Mesenchymal stem cell (in vitro differentiated cells and primary cell): ENCODE measurements at regions not wholly inside any gene's neighbourhood (a gene's known extent, or its start where the extent isn't known, plus 50 kb on each side); places are given as distances from the start of the nearest gene placed in this dataset.
A peak's percentile ranks its signal among the peaks of the same experiment; 100 is the strongest.

Source experiments
- DNase-seq: peaks from one replicate; pipeline ENCODE4 v3.0.0-alpha.2; 2013
- H2AFZ ChIP-seq: one replicate; pipeline ENCODE4 v1.6.1; 2013; ENCODE audit warnings: low read depth, mild to moderate bottlenecking, control low read depth, inconsistent platforms, low read length, moderate library complexity
- H2AK5ac ChIP-seq: 2 replicates; pipeline ENCODE4 v1.6.1; 2013; ENCODE audit warnings: low read length, moderate library complexity, mild to moderate bottlenecking, inconsistent platforms; ENCODE audit not compliant: severe bottlenecking
- H2BK120ac ChIP-seq: one replicate; pipeline ENCODE4 v1.6.1; 2013; ENCODE audit warnings: low read depth, mild to moderate bottlenecking, inconsistent platforms, low read length, moderate library complexity
- H2BK12ac ChIP-seq, 2 experiments: one replicate each; pipeline ENCODE4 v1.6.1; 2013; ENCODE audit warnings: inconsistent platforms in 2 of 2, low read length in 2 of 2, mild to moderate bottlenecking in 2 of 2, moderate library complexity in 2 of 2, control low read depth in 1 of 2
- H2BK15ac ChIP-seq: one replicate; pipeline ENCODE4 v1.6.1; 2013; ENCODE audit warnings: mild to moderate bottlenecking, low read depth, inconsistent platforms; ENCODE audit not compliant: poor library complexity, severe bottlenecking
- H2BK5ac ChIP-seq: 2 replicates; pipeline ENCODE4 v1.6.1; 2013; ENCODE audit warnings: low read depth, mild to moderate bottlenecking, low read length, control low read depth, inconsistent platforms; ENCODE audit not compliant: poor library complexity, severe bottlenecking
- H3K14ac ChIP-seq, 2 experiments: one replicate each; pipeline ENCODE4 v1.6.1; 2013; ENCODE audit warnings: inconsistent platforms in 2 of 2, low read length in 2 of 2, control low read depth in 1 of 2, mild to moderate bottlenecking in 1 of 2, moderate library complexity in 1 of 2
- H3K18ac ChIP-seq, 2 experiments: one replicate each; pipeline ENCODE4 v1.6.1; 2013; ENCODE audit warnings: inconsistent platforms in 2 of 2, low read length in 2 of 2, control low read depth in 1 of 2, low read depth in 1 of 2, mild to moderate bottlenecking in 1 of 2
- H3K23ac ChIP-seq, 2 experiments: one replicate each; pipeline ENCODE4 v1.6.1; 2013; ENCODE audit warnings: inconsistent platforms in 2 of 2, low read length in 2 of 2, mild to moderate bottlenecking in 2 of 2, moderate library complexity in 2 of 2, control low read depth in 1 of 2
- H3K27ac ChIP-seq: 2 replicates; pipeline ENCODE4 v1.5.1; 2013; ENCODE audit warnings: mild to moderate bottlenecking, moderate library complexity, low read length, control low read depth, inconsistent platforms; ENCODE audit not compliant: poor library complexity, severe bottlenecking
- H3K27me3 ChIP-seq, 2 experiments: 2 replicates each; pipeline versions ENCODE4 v1.6.1 to v1.7.0; 2013; ENCODE audit warnings: low read length in 2 of 2, mild to moderate bottlenecking in 2 of 2, moderate library complexity in 2 of 2, control low read depth in 1 of 2, inconsistent platforms in 1 of 2; ENCODE audit not compliant: control insufficient read depth in 1 of 2, insufficient read depth in 1 of 2
- H3K36me3 ChIP-seq, 2 experiments: 2 replicates each; pipeline versions ENCODE4 v1.6.1 to v1.7.0; 2013; ENCODE audit warnings: low read length in 2 of 2, control low read depth in 1 of 2, inconsistent platforms in 1 of 2, low read depth in 1 of 2, mild to moderate bottlenecking in 1 of 2; ENCODE audit not compliant: insufficient read depth in 2 of 2, control insufficient read depth in 1 of 2
- H3K4ac ChIP-seq, 2 experiments: one replicate each; pipeline ENCODE4 v1.6.1; 2013; ENCODE audit warnings: inconsistent platforms in 2 of 2, low read length in 2 of 2, mild to moderate bottlenecking in 2 of 2, moderate library complexity in 2 of 2, control low read depth in 1 of 2, low read depth in 1 of 2
- H3K4me1 ChIP-seq: 2 replicates; pipeline ENCODE4 v1.6.1; 2013; ENCODE audit warnings: low read depth, low read length, control low read depth; ENCODE audit not compliant: control insufficient read depth, insufficient read depth
- H3K4me2 ChIP-seq: 2 replicates; pipeline ENCODE4 v1.6.1; 2013; ENCODE audit warnings: low read length, mild to moderate bottlenecking, inconsistent platforms; ENCODE audit not compliant: poor library complexity, severe bottlenecking
- H3K4me3 ChIP-seq, 2 experiments: 2 replicates each; pipeline versions ENCODE4 v1.5.1 to v1.7.0; 2013; ENCODE audit warnings: low read length in 2 of 2, mild to moderate bottlenecking in 2 of 2, control low read depth in 1 of 2, low read depth in 1 of 2; ENCODE audit not compliant: insufficient read depth in 1 of 2
- H3K79me1 ChIP-seq: replicated peaks from 2 replicates; pipeline ENCODE4 v1.6.1; 2013; ENCODE audit warnings: mild to moderate bottlenecking, control low read depth, low read length, inconsistent platforms; ENCODE audit not compliant: poor library complexity, severe bottlenecking
- H3K9ac ChIP-seq: 2 replicates; pipeline ENCODE4 v1.7.0; 2013; ENCODE audit warnings: mild to moderate bottlenecking, low read length, moderate library complexity
- H3K9me3 ChIP-seq: 2 replicates; pipeline ENCODE4 v1.7.0; 2013; ENCODE audit warnings: mild to moderate bottlenecking, low read length; ENCODE audit not compliant: control insufficient read depth
- H4K8ac ChIP-seq: one replicate; pipeline ENCODE4 v1.6.1; 2013; ENCODE audit warnings: inconsistent platforms, mild to moderate bottlenecking, low read length, moderate library complexity
- H4K91ac ChIP-seq: one replicate; pipeline ENCODE4 v1.6.1; 2013; ENCODE audit warnings: mild to moderate bottlenecking, low read length, inconsistent platforms
- WGBS: methylation state at CpG from one replicate; pipeline ENCODE4 v1.1.7; 2013; ENCODE audit warnings: mixed read lengths; 5-methylcytosine and 5-hydroxymethylcytosine counted together

DNA sequence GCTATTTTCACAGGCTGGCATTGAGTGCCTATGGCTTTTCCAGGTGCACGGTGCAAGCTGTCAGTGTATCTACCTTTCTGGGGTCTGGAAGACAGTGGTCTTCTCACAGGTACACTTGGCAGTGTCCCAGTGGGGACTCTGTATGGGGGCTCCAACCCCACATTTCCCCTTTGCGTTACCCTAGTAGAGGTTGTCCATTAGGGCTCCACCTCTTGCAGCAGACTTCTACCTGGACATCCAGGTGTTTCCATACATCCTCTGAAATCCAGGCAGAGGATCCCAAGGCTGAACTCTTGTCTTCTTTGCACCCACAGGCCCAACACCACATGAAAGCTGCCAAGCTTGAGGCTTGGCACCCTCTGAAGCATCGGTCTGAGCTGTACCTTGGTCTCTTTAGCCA, 735.7 kb upstream of the INTU start:
- H3K36me3 ChIP-seq, result no peaks in the 10 kb centered on the region
- H3K23ac ChIP-seq, result no peak overlapping the region
- H3K27me3 ChIP-seq, result no peaks in the 10 kb centered on the region
- 96% methylated on average over 3 of the region's 3 CpGs for WGBS
- no peak overlapping the region for H3K4ac ChIP-seq
- no peak overlapping the region for H4K91ac ChIP-seq
- H3K4me2 ChIP-seq, result no peak overlapping the region
- H3K18ac ChIP-seq, result peak overlapping the region in 1 of 2 experiments; percentile 51
- no peaks in the 10 kb centered on the region for H3K9me3 ChIP-seq
- no peaks in the 10 kb centered on the region for H3K4me1 ChIP-seq
- H2BK120ac ChIP-seq, result no peak overlapping the region
- peak overlapping the region; percentile 14 for H2AK5ac ChIP-seq
- no peak overlapping the region for H2BK12ac ChIP-seq
- H3K9ac ChIP-seq, result no peak overlapping the region
- H3K14ac ChIP-seq, result no peak overlapping the region
- H2BK15ac ChIP-seq, result no peak overlapping the region
- no peak overlapping the region for H4K8ac ChIP-seq
- no peaks in the 10 kb centered on the region for H3K79me1 ChIP-seq
- no peak overlapping the region for H2AFZ ChIP-seq
- no peak for DNase-seq
- no peak overlapping the region for H3K4me3 ChIP-seq
- H3K27ac ChIP-seq, result no peak overlapping the region
- H2BK5ac ChIP-seq, result no peak overlapping the region

GRCh38 chr4:126898815-126899214, 733.9 kb upstream of the INTU start:
- whole genome bisulfite sequencing, result 100% methylated on average over 1 of the region's 1 CpG
- H3K9ac ChIP-seq, result peak overlapping the region; percentile 68
- no peak for DNase-seq
- no peak overlapping the region for H2AFZ ChIP-seq
- no peaks in the 10 kb centered on the region for H3K27me3 ChIP-seq
- H3K4ac ChIP-seq, result no peak overlapping the region
- H3K4me3 ChIP-seq, result no peak overlapping the region
- H2BK5ac ChIP-seq, result peak overlapping the region; percentile 59
- no peaks in the 10 kb centered on the region for H3K36me3 ChIP-seq
- no peak overlapping the region for H3K18ac ChIP-seq
- no peak overlapping the region for H2BK15ac ChIP-seq
- H3K79me1 ChIP-seq, result no peaks in the 10 kb centered on the region
- no peak overlapping the region for H2BK120ac ChIP-seq
- no peak overlapping the region for H4K8ac ChIP-seq
- peak overlapping the region; percentile 92 for H3K27ac ChIP-seq
- no peak overlapping the region for H4K91ac ChIP-seq
- no peak overlapping the region for H3K4me2 ChIP-seq
- no peaks in the 10 kb centered on the region for H3K4me1 ChIP-seq
- H2BK12ac ChIP-seq, result no peak overlapping the region
- no peak overlapping the region for H3K23ac ChIP-seq
- H3K9me3 ChIP-seq, result no peaks in the 10 kb centered on the region
- H2AK5ac ChIP-seq, result no peak overlapping the region
- H3K14ac ChIP-seq, result no peak overlapping the region

DNA sequence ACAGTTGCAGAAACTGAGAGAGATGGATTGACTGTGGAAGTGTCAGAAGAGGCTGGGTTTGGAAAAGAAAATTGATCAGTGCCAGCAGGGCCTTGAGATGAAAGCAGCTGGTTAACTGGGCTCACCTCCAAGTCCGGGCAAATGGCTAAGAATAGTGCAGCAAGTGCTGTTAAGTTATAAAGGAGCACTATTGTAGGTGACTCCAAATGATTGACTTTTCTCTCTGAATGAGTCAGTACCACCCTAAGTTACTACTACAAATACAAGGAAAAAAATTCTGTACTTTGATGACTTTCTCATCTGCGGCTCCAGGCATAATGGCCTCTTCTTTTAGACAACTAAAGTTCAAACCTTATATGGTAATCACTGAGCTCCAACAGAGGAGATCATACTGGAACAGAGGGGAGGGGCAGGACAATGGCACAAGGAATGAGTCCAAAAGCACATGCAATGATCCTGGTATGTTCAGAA, 733.4 kb upstream of the INTU start:
- peak overlapping the region; percentile 92 for H3K27ac ChIP-seq
- no peak overlapping the region for H3K4me3 ChIP-seq

GRCh38 chr4:126906466-126906865, 726.3 kb upstream of the INTU start:
- Histone ChIP-seq H3K9me3 (no peaks in the 10 kb centered on the region), H3K27ac (no peak overlapping the region), H3K9ac (no peak overlapping the region), H3K14ac (no peak overlapping the region), H3K36me3 (no peaks in the 10 kb centered on the region), H3K4me2 (no peak overlapping the region), H3K4me3 (no peak overlapping the region), H3K4ac (no peak overlapping the region), H3K18ac (no peak overlapping the region), H2BK120ac (no peak overlapping the region), H2BK5ac (no peak overlapping the region), H3K4me1 (no peaks in the 10 kb centered on the region), H3K23ac (no peak overlapping the region), H4K8ac (peak overlapping the region; percentile 37), H2BK15ac (no peak overlapping the region), H2BK12ac (no peak overlapping the region), H3K79me1 (no peaks in the 10 kb centered on the region), H4K91ac (peak overlapping the region; percentile 39), H3K27me3 (no peaks in the 10 kb centered on the region), H2AFZ (no peak overlapping the region), H2AK5ac (no peak overlapping the region)
- no peak for DNase-seq
- WGBS, result 88% methylated on average over 3 of the region's 3 CpGs

More for the DNA sequence above, 733.4 kb upstream of the INTU start:
- no peak overlapping the region for H4K8ac ChIP-seq
- H2AFZ ChIP-seq, result no peak overlapping the region
- H3K9ac ChIP-seq, result peak overlapping the region; percentile 68
- no peak overlapping the region for H3K14ac ChIP-seq
- H2BK12ac ChIP-seq, result no peak overlapping the region
- no peaks in the 10 kb centered on the region for H3K9me3 ChIP-seq
- no peaks in the 10 kb centered on the region for H3K4me1 ChIP-seq
- H3K79me1 ChIP-seq, result no peaks in the 10 kb centered on the region
- no peak overlapping the region for H3K23ac ChIP-seq
- no peak overlapping the region for H2AK5ac ChIP-seq
- H3K18ac ChIP-seq, result no peak overlapping the region
- no peaks in the 10 kb centered on the region for H3K27me3 ChIP-seq
- no peak overlapping the region for H4K91ac ChIP-seq
- H2BK15ac ChIP-seq, result no peak overlapping the region
- WGBS, result 31% methylated on average over 2 of the region's 2 CpGs
- no peak overlapping the region for H3K4ac ChIP-seq
- no peak overlapping the region for H2BK120ac ChIP-seq
- peak overlapping the region; percentile 59 for H2BK5ac ChIP-seq
- DNase-seq, result peak; percentile 26
- H3K36me3 ChIP-seq, result no peaks in the 10 kb centered on the region
- no peak overlapping the region for H3K4me2 ChIP-seq
